C4-2B (cell line): ENCODE measurements at regions not wholly inside any gene's neighbourhood (a gene's known extent, or its start where the extent isn't known, plus 50 kb on each side); places are given as distances from the start of the nearest gene placed in this dataset.
"Not testable (repeated sequence)": the region's sequence is repeated elsewhere in the genome, so short reads cannot be mapped to it uniquely, and the experiment has no call there.

ENCODE experiments used
- H3K27ac ChIP-seq: fragments of 450-650 bp; 2 replicates; pipeline ENCODE4 v1.5.1; 2017
- ZFX ChIP-seq: fragments of 450-650 bp; IDR thresholded peaks from 2 replicates; pipeline ENCODE4 v1.6.1; 2017
- TF ChIP-seq, protein P1 (sequence below): fragments of 450-650 bp; conservative IDR thresholded peaks from 2 replicates; pipeline ENCODE4 v1.5.1; 2017; ENCODE audit warnings: mild to moderate bottlenecking

DNA sequence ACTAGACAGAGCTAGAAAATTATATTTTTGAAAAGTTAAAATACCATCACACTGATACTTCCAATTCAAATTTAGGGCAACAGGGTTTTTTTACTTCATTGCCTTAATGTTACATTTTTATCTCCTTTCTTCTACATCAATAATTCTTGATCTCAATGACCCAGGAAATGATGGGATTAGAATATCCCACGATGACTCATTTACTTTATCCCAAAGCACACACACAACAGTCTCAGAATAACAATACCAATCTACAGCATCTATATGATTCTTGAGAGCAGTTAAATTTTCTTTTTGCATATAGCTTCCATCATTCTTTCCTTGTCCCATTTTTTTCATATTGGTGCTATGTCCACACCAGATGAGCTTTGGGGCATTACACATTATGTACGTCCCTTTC is 98.4 kb upstream of the EEPD1 start:
- no peak overlapping the region for H3K27ac ChIP-seq
- no peak for TF ChIP-seq ZFX
- TF ChIP-seq, protein P1, sequence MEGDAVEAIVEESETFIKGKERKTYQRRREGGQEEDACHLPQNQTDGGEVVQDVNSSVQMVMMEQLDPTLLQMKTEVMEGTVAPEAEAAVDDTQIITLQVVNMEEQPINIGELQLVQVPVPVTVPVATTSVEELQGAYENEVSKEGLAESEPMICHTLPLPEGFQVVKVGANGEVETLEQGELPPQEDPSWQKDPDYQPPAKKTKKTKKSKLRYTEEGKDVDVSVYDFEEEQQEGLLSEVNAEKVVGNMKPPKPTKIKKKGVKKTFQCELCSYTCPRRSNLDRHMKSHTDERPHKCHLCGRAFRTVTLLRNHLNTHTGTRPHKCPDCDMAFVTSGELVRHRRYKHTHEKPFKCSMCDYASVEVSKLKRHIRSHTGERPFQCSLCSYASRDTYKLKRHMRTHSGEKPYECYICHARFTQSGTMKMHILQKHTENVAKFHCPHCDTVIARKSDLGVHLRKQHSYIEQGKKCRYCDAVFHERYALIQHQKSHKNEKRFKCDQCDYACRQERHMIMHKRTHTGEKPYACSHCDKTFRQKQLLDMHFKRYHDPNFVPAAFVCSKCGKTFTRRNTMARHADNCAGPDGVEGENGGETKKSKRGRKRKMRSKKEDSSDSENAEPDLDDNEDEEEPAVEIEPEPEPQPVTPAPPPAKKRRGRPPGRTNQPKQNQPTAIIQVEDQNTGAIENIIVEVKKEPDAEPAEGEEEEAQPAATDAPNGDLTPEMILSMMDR: no peak

DNA sequence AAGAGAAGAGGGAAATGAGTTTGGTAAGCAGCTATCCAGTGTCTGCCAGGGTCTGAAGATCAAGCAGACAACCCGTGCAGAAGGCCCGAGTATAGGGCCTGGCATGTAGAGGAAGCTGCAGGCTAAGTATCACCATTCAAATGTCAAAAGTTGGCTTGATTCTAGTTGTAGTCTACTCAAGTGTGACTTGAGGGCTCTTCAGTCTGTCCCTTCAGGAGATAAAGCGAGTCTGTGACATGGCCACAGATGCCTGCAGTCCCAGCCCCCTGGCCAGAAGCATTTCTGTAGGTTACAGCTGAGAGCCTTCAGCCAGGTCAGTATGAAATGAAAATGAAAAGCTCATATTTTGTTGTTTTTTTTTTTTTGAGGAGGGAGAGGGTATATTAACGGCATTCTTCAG is 97.8 kb upstream of the EEPD1 start:
- no peak overlapping the region for H3K27ac ChIP-seq
- TF ChIP-seq, protein P1: no peak
- no peak for TF ChIP-seq ZFX

DNA sequence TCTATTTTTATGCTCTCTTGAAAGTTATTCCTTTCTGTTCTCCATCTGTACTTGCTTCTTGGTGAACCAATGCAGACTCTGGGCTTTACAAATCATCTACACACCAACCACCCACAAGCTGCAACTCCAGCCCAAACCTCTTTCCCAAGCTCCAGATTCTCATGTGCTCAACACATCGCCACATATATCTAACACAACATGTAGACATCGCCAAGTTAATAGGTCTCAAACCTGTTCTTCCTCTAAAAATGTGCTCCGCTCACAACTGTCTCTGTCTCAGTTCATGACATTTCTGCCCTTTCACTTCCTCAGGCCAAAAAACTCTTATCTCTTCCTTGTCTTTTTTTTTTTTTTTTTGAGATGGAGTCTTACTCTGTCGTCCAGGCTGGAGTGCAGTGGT is 95.7 kb upstream of the EEPD1 start:
- TF ChIP-seq, protein P1: no peak
- TF ChIP-seq ZFX: no peak
- no peak overlapping the region for H3K27ac ChIP-seq

DNA sequence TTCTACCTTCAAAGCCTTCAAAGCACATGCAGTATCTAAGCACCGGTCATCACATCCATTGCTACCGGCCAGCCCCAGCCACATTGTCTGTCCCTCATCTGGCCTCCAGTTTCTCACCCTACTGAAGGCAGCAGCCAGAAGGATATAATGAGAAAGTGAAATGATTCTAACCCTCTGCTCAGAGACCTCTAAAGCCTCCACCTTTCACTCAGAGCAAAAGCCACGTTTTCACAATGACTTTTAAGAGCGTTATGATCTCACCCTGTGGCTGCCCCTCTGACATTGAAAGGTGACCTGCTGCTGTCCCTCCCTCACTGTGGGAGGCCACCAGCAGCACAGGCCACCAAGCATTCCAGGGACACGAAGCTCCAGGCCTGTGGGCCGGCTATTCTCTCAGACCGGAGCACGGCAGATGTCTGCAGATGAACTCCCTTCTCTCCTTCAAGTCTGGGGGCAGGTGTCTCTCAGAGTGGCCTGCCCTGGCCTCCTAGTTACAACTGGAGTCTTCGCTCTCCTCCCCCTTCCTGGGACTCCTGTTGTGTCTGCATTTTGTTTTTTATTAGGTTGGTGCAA is 94.9 kb upstream of the EEPD1 start:
- TF ChIP-seq ZFX: no peak
- TF ChIP-seq, protein P1: no peak

DNA sequence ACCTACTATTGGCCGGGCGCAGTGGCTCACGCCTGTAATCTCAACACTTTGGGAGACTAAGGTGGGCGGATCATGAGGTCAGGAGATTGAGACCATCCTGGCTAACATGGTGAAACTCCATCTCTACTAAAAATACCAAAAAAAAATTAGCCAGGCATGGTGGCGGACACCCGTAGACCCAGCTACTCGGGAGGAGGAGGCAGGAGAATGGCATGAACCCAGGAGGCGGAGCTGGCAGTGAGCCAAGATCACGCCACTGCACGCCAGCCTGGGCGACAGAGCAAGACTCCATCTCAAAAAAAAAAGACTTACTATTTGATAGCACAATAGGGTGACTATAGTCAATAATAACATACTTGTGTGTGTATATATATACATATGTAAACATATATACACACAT is 92.7 kb upstream of the EEPD1 start:
- not testable (repeated sequence) for H3K27ac ChIP-seq

More for the DNA sequence above, 94.9 kb upstream of the EEPD1 start:
- H3K27ac ChIP-seq: no peak overlapping the region

DNA sequence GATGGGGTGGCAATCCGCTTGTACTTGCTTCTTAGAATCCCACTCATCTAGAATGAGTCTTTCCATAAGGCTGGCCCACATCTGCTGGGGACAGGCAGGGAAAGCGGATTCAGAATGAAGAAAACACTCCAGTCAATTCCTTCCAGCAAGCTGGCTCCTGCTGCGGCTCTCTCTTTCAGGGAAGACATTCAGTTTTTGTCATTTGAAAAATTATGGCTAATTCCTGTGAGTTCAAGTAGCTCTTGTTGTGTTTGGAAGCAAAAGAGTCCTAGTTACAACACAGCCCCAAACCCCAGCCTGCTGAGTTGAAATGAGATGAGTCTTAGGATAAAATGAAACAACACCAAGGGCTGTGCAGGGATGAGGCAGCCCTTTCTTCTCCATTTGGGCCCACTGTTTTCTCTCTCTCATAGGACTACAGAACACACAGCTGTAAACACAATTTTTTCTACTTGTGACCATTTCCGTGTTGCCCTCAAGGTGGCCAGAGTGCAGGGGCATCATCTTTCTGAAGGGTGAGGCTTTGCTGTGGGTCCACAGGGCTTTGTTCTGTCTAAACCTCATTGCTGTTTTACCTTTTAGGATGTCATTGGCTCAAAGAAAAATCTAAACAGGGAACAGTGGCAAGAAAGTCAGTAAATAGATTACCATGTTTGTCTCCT is 90.8 kb upstream of the EEPD1 start:
- TF ChIP-seq, protein P1: 0 out of 2 replicates have a peak, but pooled peaks have one; percentile 3
- TF ChIP-seq ZFX: no peak
- no peak overlapping the region for H3K27ac ChIP-seq

DNA sequence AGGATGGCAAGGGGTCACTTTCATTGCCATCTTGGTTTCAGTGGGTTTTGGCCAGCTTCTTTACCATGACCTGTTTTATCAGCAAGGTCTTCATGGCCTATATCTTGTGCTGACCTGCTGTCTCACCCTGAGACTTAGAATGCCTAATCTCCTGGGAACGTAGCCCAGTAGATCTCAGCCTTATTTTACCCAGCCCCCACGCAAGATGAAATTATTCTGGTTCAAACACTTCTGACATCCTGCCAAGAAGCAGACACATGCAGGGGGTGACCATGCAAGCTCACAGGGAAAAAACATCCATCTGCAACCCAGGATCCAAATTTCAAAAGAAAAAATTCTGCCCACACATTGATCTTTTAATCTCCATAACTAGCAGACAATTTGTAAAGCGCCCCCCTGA is 88.4 kb upstream of the EEPD1 start:
- TF ChIP-seq ZFX: no peak
- H3K27ac ChIP-seq: no peak overlapping the region

DNA sequence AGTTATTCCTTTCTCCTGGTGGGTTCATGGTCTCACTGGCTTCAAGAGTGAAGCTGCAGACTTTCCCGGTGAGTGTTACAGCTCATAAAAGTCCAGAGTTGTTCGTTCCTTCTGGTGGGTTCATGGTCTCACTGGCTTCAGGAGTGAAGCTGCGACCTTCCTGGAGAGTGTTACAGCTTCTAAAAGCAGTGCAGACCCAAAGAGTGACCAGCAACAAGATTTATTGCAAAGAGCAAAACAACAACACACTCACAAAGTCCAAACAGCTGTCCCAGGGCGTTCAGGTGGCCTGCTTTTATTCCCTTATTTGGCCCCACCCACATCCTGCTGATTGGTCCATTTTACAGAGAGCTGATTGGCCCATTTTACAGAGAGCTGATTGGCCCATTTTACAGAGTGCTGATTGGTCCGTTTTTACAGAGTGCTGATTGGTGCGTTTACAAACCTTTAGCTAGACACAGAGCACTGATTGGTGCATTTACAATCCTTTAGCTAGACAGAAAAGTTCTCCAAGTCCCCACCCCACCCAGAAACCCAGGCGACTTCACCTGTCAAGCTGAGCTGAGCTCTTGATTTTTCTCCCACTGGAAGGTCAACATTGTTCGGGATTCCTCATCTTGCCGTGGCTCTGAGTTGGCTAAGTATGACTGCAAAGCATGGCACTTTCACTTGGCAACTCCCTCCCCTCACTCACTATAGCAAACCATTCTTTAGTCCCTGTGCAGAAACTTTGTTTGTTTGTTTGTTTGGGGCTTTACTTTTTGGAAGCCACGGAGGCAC is 87.3 kb upstream of the EEPD1 start:
- not testable (repeated sequence) for H3K27ac ChIP-seq

DNA sequence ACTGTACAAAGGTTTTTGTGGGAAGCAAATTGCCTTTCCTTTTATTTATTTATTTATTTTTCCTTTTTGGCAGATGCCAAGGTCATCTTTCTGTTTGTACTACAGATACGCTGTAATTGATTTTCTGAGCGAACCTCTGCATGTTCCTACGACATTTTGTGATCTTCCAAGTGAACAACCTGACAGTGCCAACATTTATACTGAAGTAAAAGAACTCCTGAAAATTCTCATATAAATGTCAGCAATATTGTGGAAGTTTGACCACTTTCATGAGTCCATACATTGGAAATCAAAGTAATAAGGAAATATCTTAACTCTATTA is 86.8 kb upstream of the EEPD1 start:
- no peak for TF ChIP-seq ZFX
- TF ChIP-seq, protein P1: no peak

More for the DNA sequence above, 86.8 kb upstream of the EEPD1 start:
- no peak overlapping the region for H3K27ac ChIP-seq
